Activated naive CD4-positive, alpha-beta T cell treated with anti-CD3 and anti-CD28 coated beads for 36 hours (primary cell): ENCODE measurements at regions not wholly inside any gene's neighbourhood (a gene's known extent, or its start where the extent isn't known, plus 50 kb on each side); places are given as distances from the start of the nearest gene placed in this dataset.
"Not testable (repeated sequence)": the region's sequence is repeated elsewhere in the genome, so short reads cannot be mapped to it uniquely, and the experiment has no call there.

Experiments used
- CTCF ChIA-PET: fragments of 350-600 bp; sonication (Branson Sonifier 250); formaldehyde crosslinking; loops from one replicate; lab custom pipeline; 2021; ENCODE audit warnings: antibody characterized with exemption; lab: Charles Lee
- DNase-seq: peaks from one replicate; pipeline ENCODE4 v3.0.0-alpha.2; 2020
- H3K27ac Mint-ChIP-seq: one replicate; pipeline ENCODE4 v1.8.0; 2021; ENCODE audit warnings: mild to moderate bottlenecking, mixed read lengths
- H3K27me3 Mint-ChIP-seq: one replicate; pipeline ENCODE4 v1.8.0; 2021; ENCODE audit warnings: low read depth, mixed read lengths
- H3K36me3 Mint-ChIP-seq: one replicate; pipeline ENCODE4 v1.8.0; 2021; ENCODE audit warnings: low read depth, mixed read lengths
- H3K4me1 Mint-ChIP-seq: one replicate; pipeline ENCODE4 v1.8.0; 2021; ENCODE audit warnings: low read depth, mixed read lengths
- H3K4me3 Mint-ChIP-seq: one replicate; pipeline ENCODE4 v1.8.0; 2021; ENCODE audit warnings: mild to moderate bottlenecking, moderate library complexity, mixed read lengths
- H3K9me3 Mint-ChIP-seq: one replicate; pipeline ENCODE4 v1.8.0; 2021; ENCODE audit warnings: mixed read lengths
- intact Hi-C: fragments of 100-400 bp; cut with micrococcal nuclease; formaldehyde crosslinking; loops from one replicate; pipeline ENCODE4 v1.15.1; 2023

- Mint-ChIP-seq H3K27ac (no peak overlapping the region), H3K27me3 (peaks cover 21% of the 10 kb centered on the region), H3K4me3 (no peak overlapping the region), H3K9me3 (no peaks in the 10 kb centered on the region), H3K4me1 (no peaks in the 10 kb centered on the region), H3K36me3 (no peaks in the 10 kb centered on the region)
- intact Hi-C loops = no loop called here
- no peak for DNase-seq
- CTCF ChIA-PET = no interaction called here
Observed at GRCh38 chr4:138804711-138805110, 210.9 kb upstream of the NOCT start.

GRCh38 chr4:138803051-138803450 lies 212.5 kb upstream of the NOCT start:
- Mint-ChIP-seq H3K27ac (no peak overlapping the region), H3K4me3 (no peak overlapping the region), H3K27me3 (peaks cover 20% of the 10 kb centered on the region), H3K4me1 (no peaks in the 10 kb centered on the region), H3K36me3 (no peaks in the 10 kb centered on the region), H3K9me3 (no peaks in the 10 kb centered on the region)
- CTCF ChIA-PET = no interaction called here
- no peak for DNase-seq
- intact Hi-C loops = no loop called here

GRCh38 chr4:138802499-138802898 lies 213.1 kb upstream of the NOCT start:
- Mint-ChIP-seq H3K9me3 (no peaks in the 10 kb centered on the region), H3K27me3 (peaks cover 22% of the 10 kb centered on the region), H3K4me1 (no peaks in the 10 kb centered on the region), H3K36me3 (no peaks in the 10 kb centered on the region), H3K4me3 (no peak overlapping the region), H3K27ac (no peak overlapping the region)
- no peak for DNase-seq
- CTCF ChIA-PET = no interaction called here
- intact Hi-C loops = no loop called here

- H3K27me3 Mint-ChIP-seq = peaks cover 18% of the 10 kb centered on the region
- no peaks in the 10 kb centered on the region for H3K4me1 Mint-ChIP-seq
- DNase-seq = no peak
- H3K4me3 Mint-ChIP-seq = no peak overlapping the region
- intact Hi-C loops = no loop called here
- no peak overlapping the region for H3K27ac Mint-ChIP-seq
- CTCF ChIA-PET = no interaction called here
- H3K9me3 Mint-ChIP-seq = no peaks in the 10 kb centered on the region
- H3K36me3 Mint-ChIP-seq = no peaks in the 10 kb centered on the region
Observed at GRCh38 chr4:138800421-138800820, 215.2 kb upstream of the NOCT start.

GRCh38 chr4:138798404-138798803 lies 217.2 kb upstream of the NOCT start:
- CTCF ChIA-PET = no interaction called here
- Mint-ChIP-seq H3K27ac (no peak overlapping the region), H3K4me1 (no peaks in the 10 kb centered on the region), H3K36me3 (no peaks in the 10 kb centered on the region), H3K27me3 (peaks cover 7% of the 10 kb centered on the region), H3K9me3 (no peaks in the 10 kb centered on the region), H3K4me3 (no peak overlapping the region)
- no peak for DNase-seq
- intact Hi-C loops = no loop called here

GRCh38 chr4:138797646-138798045 lies 217.9 kb upstream of the NOCT start:
- Mint-ChIP-seq H3K9me3 (no peaks in the 10 kb centered on the region), H3K27me3 (peaks cover 7% of the 10 kb centered on the region), H3K36me3 (no peaks in the 10 kb centered on the region), H3K4me3 (no peak overlapping the region), H3K27ac (no peak overlapping the region), H3K4me1 (no peaks in the 10 kb centered on the region)
- DNase-seq = no peak
- intact Hi-C loops = no loop called here
- CTCF ChIA-PET = no interaction called here

GRCh38 chr4:138796761-138797160 lies 218.8 kb upstream of the NOCT start:
- H3K27ac Mint-ChIP-seq = no peak overlapping the region
- CTCF ChIA-PET = no interaction called here

GRCh38 chr4:138790706-138791340 lies 224.8 kb upstream of the NOCT start:
- Mint-ChIP-seq H3K27me3 (peaks cover 7% of the 10 kb centered on the region), H3K4me1 (no peaks in the 10 kb centered on the region), H3K4me3 (no peak overlapping the region), H3K27ac (no peak overlapping the region), H3K36me3 (no peaks in the 10 kb centered on the region), H3K9me3 (no peaks in the 10 kb centered on the region)
- CTCF ChIA-PET = no interaction called here
- no peak for DNase-seq
- intact Hi-C loops = no loop called here

More at GRCh38 chr4:138796761-138797160, 218.8 kb upstream of the NOCT start:
- no peaks in the 10 kb centered on the region for H3K4me1 Mint-ChIP-seq
- no peak for DNase-seq
- H3K36me3 Mint-ChIP-seq = no peaks in the 10 kb centered on the region
- H3K27me3 Mint-ChIP-seq = peaks cover 7% of the 10 kb centered on the region
- H3K4me3 Mint-ChIP-seq = no peak overlapping the region
- H3K9me3 Mint-ChIP-seq = no peaks in the 10 kb centered on the region
- intact Hi-C loops = no loop called here

- intact Hi-C loops = no loop called here
- no peak overlapping the region for H3K27ac Mint-ChIP-seq
- DNase-seq = no peak
- no peaks in the 10 kb centered on the region for H3K9me3 Mint-ChIP-seq
- no peak overlapping the region for H3K4me3 Mint-ChIP-seq
- no peaks in the 10 kb centered on the region for H3K36me3 Mint-ChIP-seq
- CTCF ChIA-PET = no interaction called here
- no peaks in the 10 kb centered on the region for H3K4me1 Mint-ChIP-seq
- peaks cover 7% of the 10 kb centered on the region for H3K27me3 Mint-ChIP-seq
Observed at GRCh38 chr4:138789796-138790195, 225.8 kb upstream of the NOCT start.

- no peaks in the 10 kb centered on the region for H3K4me1 Mint-ChIP-seq
- no peak overlapping the region for H3K27ac Mint-ChIP-seq
- no peak for DNase-seq
- H3K27me3 Mint-ChIP-seq = peaks cover 11% of the 10 kb centered on the region
- H3K36me3 Mint-ChIP-seq = no peaks in the 10 kb centered on the region
- intact Hi-C loops = no loop called here
- no peak overlapping the region for H3K4me3 Mint-ChIP-seq
- no peaks in the 10 kb centered on the region for H3K9me3 Mint-ChIP-seq
- CTCF ChIA-PET = no interaction called here
Observed at GRCh38 chr4:138788857-138789256, 226.7 kb upstream of the NOCT start.

- H3K27ac Mint-ChIP-seq = no peak overlapping the region
Observed at GRCh38 chr4:138788267-138788790, 227.3 kb upstream of the NOCT start.

GRCh38 chr4:138779761-138780160 lies 235.8 kb upstream of the NOCT start:
- H3K4me3 Mint-ChIP-seq, DNase-seq, H3K36me3 Mint-ChIP-seq, H3K9me3 Mint-ChIP-seq, H3K4me1 Mint-ChIP-seq, H3K27ac Mint-ChIP-seq, CTCF ChIA-PET, H3K27me3 Mint-ChIP-seq, intact Hi-C loops: not testable (repeated sequence)

More at GRCh38 chr4:138788267-138788790, 227.3 kb upstream of the NOCT start:
- no peaks in the 10 kb centered on the region for H3K4me1 Mint-ChIP-seq
- no peaks in the 10 kb centered on the region for H3K36me3 Mint-ChIP-seq
- no peak for DNase-seq
- CTCF ChIA-PET = no interaction called here
- H3K4me3 Mint-ChIP-seq = no peak overlapping the region
- intact Hi-C loops = no loop called here
- H3K27me3 Mint-ChIP-seq = peaks cover 12% of the 10 kb centered on the region
- H3K9me3 Mint-ChIP-seq = no peaks in the 10 kb centered on the region

GRCh38 chr4:138775890-138776289 lies 239.7 kb upstream of the NOCT start:
- no peaks in the 10 kb centered on the region for H3K27me3 Mint-ChIP-seq
- intact Hi-C loops = no loop called here
- no peaks in the 10 kb centered on the region for H3K36me3 Mint-ChIP-seq
- CTCF ChIA-PET = no interaction called here
- no peak for DNase-seq
- no peaks in the 10 kb centered on the region for H3K4me1 Mint-ChIP-seq
- H3K9me3 Mint-ChIP-seq = peaks cover 1% of the 10 kb centered on the region
- no peak overlapping the region for H3K4me3 Mint-ChIP-seq
- no peak overlapping the region for H3K27ac Mint-ChIP-seq
